ENCODE measurements at regions not wholly inside any gene's neighbourhood (a gene's known extent, or its start where the extent isn't known, plus 50 kb on each side); places are given as distances from the start of the nearest gene placed in this dataset.
A peak's percentile ranks its signal among the peaks of the same experiment; 100 is the strongest.
"Not testable (repeated sequence)": the region's sequence is repeated elsewhere in the genome, so short reads cannot be mapped to it uniquely, and the experiment has no call there.

DNA sequence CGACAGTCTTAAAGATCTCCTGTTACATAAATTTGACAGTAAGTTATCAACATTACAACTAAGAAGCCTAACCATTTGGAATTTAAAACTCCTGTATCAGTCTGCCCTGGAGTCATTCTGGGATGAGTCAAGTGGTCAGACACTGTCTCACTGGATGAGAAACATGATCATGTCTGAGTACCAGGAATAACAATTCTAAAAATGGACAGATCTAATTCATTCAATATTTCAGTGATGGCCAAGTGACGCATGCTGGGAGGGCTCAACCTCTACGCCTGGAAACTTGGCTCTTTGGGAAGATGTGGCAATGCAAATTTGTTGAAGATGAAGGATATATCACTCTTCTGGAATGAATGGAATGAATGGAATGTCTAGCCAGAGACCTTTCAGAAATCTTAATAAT, 1427.2 kb downstream of the STIM2 start:
- DNase-seq (ENCODE audit: low spot score), result peak; percentile 1

- no peak for DNase-seq (ENCODE audit: low spot score)
Observed at GRCh38 chr4:28296239-28296638, 1435.6 kb downstream of the STIM2 start.

DNA sequence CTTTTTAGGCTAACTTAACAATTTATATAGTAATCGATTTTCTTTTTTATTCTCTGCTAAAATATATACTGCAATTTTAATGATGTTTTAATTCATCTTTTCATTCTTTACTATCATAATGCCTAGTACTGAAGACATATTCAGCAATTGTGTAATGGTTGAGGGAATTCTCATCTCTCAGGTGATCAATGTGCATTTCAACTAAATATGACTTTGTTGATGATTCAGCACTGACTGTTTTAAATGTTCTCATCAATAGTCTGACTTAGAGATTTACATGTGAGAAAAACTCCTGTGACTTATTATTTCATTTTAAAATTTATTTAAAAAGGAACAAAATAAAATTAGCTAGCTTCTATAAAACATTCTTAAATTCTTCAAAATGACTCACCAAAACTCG, 1450.3 kb downstream of the STIM2 start:
- DNase-seq (ENCODE audit: low spot score), result no peak

GRCh38 chr4:28312497-28312896, 1451.9 kb downstream of the STIM2 start:
- not testable (repeated sequence) for DNase-seq (ENCODE audit: low spot score)

GRCh38 chr4:28313729-28314713, 1453.4 kb downstream of the STIM2 start:
- DNase-seq (ENCODE audit: low spot score), result no peak

DNA sequence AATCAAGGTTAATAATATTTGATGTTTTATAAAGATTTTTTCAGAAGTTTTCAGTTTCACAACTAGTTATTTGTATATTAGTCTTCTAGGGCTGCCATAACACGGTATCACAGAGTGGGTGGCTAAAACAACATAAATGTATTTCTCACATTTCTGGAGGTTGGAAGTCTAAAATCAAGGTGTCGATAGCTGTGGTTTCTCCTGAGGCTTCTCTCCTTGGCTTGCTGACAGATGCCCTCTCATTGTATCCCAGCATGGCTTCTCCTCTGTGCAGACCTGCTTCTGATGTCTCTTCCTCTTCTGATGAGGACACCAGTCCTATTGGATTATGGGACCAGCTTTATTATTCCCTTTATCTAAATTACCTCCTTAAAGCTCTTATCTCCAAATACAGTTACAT, 1456.6 kb downstream of the STIM2 start:
- no peak for DNase-seq (ENCODE audit: low spot score)

- DNase-seq (ENCODE audit: low spot score), result no peak
Observed at GRCh38 chr4:28334249-28334648, 1473.6 kb downstream of the STIM2 start.

DNA sequence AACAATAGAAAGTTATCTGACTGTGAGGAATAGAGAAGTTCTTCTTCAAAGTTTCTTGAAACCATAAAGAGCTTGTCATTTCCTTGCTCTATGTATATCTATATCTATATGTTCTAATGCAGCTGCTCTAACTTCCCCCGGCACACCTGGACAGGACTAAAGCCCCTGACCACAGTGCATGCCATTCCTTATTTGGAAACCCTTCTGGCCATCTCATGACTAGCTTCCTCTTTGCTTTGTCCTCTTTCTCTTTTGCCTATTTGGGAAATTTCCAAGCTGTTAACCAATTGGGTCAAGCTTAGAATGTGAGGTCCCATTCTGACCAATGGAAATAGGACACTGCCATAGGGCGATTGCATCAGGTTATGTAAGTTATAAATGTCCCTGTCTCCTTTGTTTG, 1481.1 kb downstream of the STIM2 start:
- DNase-seq (ENCODE audit: low spot score), result no peak

- DNase-seq (ENCODE audit: low spot score), result no peak
Observed at GRCh38 chr4:28350485-28350884, 1489.8 kb downstream of the STIM2 start.

DNA sequence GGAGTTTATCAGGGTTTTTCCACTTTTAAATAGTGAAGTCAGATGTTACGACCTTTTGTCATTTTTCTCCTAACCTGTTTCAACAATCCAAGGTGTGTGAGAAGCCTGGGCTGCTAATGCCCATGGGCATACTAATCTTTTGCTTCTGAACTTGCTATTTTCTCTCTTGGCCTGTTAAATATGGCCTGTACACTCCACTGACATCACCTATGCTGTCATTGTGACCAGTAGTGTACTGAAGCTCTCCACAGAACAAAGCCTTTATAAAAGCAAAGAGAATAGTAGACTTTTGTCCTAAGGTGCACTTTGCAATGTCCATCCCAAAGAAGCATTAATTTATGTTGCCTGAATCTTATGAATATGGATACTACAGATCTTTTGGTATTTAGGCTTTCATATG, 1490.5 kb downstream of the STIM2 start:
- no peak for DNase-seq (ENCODE audit: low spot score)

DNA sequence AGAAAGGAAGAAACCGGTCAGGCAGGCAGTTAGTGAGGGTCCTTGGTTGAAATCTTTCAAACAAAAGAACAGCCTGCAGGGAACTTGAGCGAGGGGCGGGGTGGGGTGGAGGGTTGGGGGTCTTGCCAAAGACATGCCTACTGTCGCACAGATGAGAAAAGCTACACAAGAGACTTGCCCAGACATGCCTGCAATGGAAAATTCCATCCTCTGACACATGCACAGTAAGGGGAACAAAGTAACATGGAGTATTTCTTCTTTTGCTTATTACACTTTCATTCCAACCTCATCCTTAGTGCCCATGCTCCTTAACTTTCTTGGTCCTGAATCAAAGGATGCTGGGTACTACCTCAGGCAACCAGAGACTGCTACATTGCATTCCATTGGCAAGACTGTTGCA, 1491.2 kb downstream of the STIM2 start:
- DNase-seq (ENCODE audit: low spot score), result no peak

GRCh38 chr4:28354880-28355656, 1494.4 kb downstream of the STIM2 start:
- no peak for DNase-seq (ENCODE audit: low spot score)

GRCh38 chr4:28357990-28358389, 1497.3 kb downstream of the STIM2 start:
- no peak for DNase-seq (ENCODE audit: low spot score)

DNA sequence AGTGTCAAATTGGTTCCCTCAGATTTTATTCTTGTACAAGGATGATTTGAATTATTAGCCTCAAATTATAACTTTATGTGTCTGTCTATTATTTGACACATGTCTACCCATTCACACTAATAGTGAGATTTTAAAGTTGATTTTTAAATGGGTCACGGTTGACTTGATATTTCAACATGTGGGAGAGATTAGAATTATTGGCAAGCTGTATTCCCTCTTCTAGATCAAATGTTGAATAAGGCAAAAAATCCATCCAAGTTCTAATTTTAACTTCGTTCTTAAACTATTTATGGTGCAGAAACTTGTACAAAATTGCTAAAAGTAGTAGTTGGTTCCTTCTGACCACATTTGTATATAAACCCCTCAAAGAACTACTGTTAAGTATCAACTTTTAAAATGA, 1498.0 kb downstream of the STIM2 start:
- no peak for DNase-seq (ENCODE audit: low spot score)

DNA sequence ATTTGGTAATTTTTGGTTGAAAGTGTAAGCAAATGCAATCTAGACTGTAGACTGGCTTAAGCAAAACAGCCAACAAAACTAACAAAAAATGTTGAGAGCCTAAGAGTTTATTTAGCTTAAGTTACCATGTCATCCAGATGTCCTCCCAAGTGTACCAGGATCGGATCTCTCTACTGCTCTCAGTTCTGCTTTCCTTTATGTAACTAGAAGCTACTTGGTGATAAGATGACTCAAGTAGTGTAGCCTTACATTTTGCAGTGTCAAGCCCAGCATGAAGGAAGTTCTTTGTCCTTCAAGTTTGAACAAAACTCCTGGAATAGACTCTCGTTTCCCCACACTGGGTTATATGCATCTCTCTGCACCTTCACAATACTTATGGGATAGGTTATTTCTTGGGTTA, 1500.0 kb downstream of the STIM2 start:
- no peak for DNase-seq (ENCODE audit: low spot score)

GRCh38 chr4:28362169-28362568, 1501.5 kb downstream of the STIM2 start:
- no peak for DNase-seq (ENCODE audit: low spot score)

GRCh38 chr4:28369499-28369898, 1508.9 kb downstream of the STIM2 start:
- DNase-seq (ENCODE audit: low spot score), result no peak

DNA sequence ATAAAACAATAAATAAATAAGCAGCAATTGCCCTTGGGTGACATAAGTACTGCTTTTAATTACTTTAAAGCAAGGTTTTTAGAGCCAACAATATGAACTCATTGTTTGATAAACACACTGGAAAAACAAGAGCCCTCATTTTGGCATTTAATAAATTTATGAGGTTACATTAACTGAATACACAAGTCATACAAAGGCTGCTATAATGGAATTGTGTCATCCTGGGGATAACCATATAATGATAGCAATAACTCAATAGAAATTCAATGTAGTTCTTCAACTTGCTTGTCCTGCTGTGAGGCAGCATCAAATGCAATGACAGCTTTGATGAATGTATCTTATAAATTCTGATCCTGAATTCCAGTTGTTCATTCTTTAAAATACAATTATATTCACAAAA, 1512.5 kb downstream of the STIM2 start:
- DNase-seq (ENCODE audit: low spot score), result no peak

GRCh38 chr4:28373601-28374000, 1513.0 kb downstream of the STIM2 start:
- no peak for DNase-seq (ENCODE audit: low spot score)

- no peak for DNase-seq (ENCODE audit: low spot score)
Observed at GRCh38 chr4:28378109-28378830, 1517.6 kb downstream of the STIM2 start.

DNA sequence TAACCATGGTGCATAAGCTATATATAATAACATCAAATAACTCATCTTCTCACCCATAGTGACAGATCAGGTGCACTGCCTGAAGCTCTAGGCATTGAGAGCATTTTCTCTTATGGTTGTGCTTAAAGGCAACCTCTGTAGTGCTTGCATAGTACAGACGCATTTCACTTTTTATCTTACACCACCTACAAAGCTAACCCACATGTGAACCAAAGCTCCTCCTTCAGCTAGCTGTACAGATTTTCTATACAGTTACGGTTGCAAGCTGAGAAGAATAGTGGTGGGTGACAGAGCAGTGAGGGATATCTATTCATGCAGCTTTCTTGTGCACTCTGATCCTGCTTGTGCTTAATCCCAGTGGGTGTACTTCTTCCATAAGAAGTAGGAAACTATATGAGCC, 1525.2 kb downstream of the STIM2 start:
- DNase-seq (ENCODE audit: low spot score), result no peak

DNA sequence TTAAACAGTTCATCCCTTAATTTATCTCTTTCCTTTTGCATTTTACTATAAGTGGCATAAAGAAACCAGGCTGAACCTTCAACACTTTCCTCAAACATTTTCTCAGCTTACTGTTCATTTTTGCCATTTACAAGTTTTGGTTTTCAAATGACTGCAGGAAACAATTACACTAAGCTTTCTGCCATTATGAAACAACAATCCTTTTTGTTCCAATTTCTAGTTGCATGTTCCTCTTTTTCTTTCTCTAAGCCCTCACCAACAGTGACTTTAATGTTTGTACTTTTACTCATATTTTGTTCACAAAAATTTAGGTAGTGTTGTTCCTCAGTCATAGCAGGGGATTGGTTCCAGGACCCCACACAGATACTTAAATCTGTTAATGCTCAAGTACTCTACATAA, 1526.1 kb downstream of the STIM2 start:
- DNase-seq (ENCODE audit: low spot score), result no peak
